Loucy (cell line): ENCODE measurements at regions not wholly inside any gene's neighbourhood (a gene's known extent, or its start where the extent isn't known, plus 50 kb on each side); places are given as distances from the start of the nearest gene placed in this dataset.

ENCODE experiments used
- H2AFZ ChIP-seq: fragments of 200-600 bp; sonication (generic); 2 replicates; pipeline ENCODE4 v1.6.0; 2016; ENCODE audit warnings: antibody characterized with exemption, mild to moderate bottlenecking, low read length, moderate library complexity
- H3F3A ChIP-seq: fragments of 200-600 bp; 2 replicates; pipeline ENCODE4 v1.6.0; 2016; ENCODE audit warnings: antibody characterized with exemption, low read depth, mild to moderate bottlenecking
- H3K27me3 ChIP-seq: fragments of 200-600 bp; sonication (generic); 2 replicates; pipeline ENCODE4 v1.6.1; 2014; ENCODE audit warnings: low read length, mild to moderate bottlenecking; ENCODE audit not compliant: insufficient read depth, poor library complexity, severe bottlenecking
- H3K36me3 ChIP-seq: fragments of 200-600 bp; sonication (generic); 2 replicates; pipeline ENCODE4 v1.6.1; 2016; ENCODE audit warnings: low read length; ENCODE audit not compliant: insufficient read depth
- H3K4me1 ChIP-seq: fragments of 200-600 bp; sonication (generic); 2 replicates; pipeline ENCODE4 v1.5.1; 2014; ENCODE audit warnings: low read length, mild to moderate bottlenecking; ENCODE audit not compliant: insufficient read depth, poor library complexity, severe bottlenecking
- H3K4me2 ChIP-seq: fragments of 200-600 bp; sonication (generic); 2 replicates; pipeline ENCODE4 v1.6.0; 2014; ENCODE audit warnings: antibody characterized with exemption, low read length, low read depth, mild to moderate bottlenecking; ENCODE audit not compliant: poor library complexity, severe bottlenecking
- H3K4me3 ChIP-seq: fragments of 200-600 bp; sonication (generic); 2 replicates; pipeline ENCODE4 v1.5.1; 2014; ENCODE audit warnings: low read length, mild to moderate bottlenecking, mixed read lengths; ENCODE audit not compliant: poor library complexity, severe bottlenecking
- H3K79me2 ChIP-seq: fragments of 200-600 bp; sonication (generic); 2 replicates; pipeline ENCODE4 v1.6.1; 2014; ENCODE audit warnings: low read length; ENCODE audit not compliant: insufficient read depth
- H3K9ac ChIP-seq: fragments of 200-600 bp; sonication (generic); 2 replicates; pipeline ENCODE4 v1.6.0; 2014; ENCODE audit warnings: mild to moderate bottlenecking, low read depth, low read length, moderate library complexity; ENCODE audit not compliant: poor library complexity, severe bottlenecking
- H3K9me2 ChIP-seq: fragments of 200-600 bp; sonication (generic); replicated peaks from 2 replicates; pipeline ENCODE4 v1.6.1; 2016; ENCODE audit warnings: low read depth, low read length, mixed read lengths
- H3K9me3 ChIP-seq: fragments of 200-600 bp; sonication (generic); 2 replicates; pipeline ENCODE4 v1.6.1; 2014; ENCODE audit warnings: mild to moderate bottlenecking, antibody characterized with exemption, low read length, low read depth; ENCODE audit not compliant: insufficient read depth
- H4K20me1 ChIP-seq: fragments of 200-600 bp; sonication (generic); 2 replicates; pipeline ENCODE4 v1.6.0; 2014; ENCODE audit warnings: antibody characterized with exemption, low read length, mild to moderate bottlenecking; ENCODE audit not compliant: insufficient read depth, poor library complexity, severe bottlenecking
- EZH2phosphoT487 ChIP-seq: fragments of 200-600 bp; IDR thresholded peaks from 2 replicates; pipeline ENCODE4 v1.6.1; 2018; ENCODE audit warnings: antibody characterized with exemption, mild to moderate bottlenecking, moderate library complexity, borderline replicate concordance
- TF ChIP-seq, protein P1 (sequence below): fragments of 200-600 bp; sonication (generic); conservative IDR thresholded peaks from 2 replicates; pipeline ENCODE4 v1.5.1; 2014; ENCODE audit warnings: mild to moderate bottlenecking, antibody characterized with exemption, low read length

DNA sequence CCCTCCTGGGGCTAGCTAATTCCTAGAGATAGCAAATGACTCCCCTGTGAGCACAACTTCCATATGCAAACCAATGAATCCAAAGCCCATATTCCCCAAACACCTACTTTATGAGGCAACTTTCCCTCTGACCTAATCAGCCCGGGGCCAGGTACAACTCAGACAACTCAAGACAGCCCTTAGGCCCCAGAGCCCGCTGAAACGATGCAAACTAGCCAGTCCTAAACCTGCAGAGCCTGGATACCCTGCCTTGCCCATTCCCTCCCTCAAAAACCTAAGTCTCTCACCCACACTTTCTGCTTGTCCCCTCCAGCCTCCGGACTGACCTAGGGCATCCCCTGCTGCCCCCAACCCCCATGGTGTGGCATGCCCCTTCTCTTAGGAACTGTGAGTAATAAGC, 142.8 kb downstream of the ACTR3 start:
- no peak overlapping the region for H2AFZ ChIP-seq

DNA sequence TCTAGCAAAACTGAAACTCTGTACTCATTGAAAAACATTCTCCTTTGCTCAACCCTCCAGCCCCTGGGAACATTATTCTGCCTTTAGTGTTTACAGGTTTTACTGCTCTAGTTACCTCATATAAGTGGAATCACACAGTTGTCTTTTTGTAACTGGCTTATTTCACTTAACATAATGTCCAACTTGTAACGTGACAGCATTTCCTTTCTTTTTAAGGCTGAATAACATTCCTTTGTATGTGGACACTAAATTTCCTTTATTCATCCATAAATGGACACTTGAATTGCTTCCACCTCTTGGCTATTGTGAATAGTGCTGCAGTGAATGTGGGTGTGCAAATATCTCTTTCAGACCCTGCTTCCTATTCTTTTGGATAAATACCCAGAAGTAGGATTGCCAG, 144.9 kb downstream of the ACTR3 start:
- Histone ChIP-seq H3K27me3 (no peaks in the 10 kb centered on the region), H2AFZ (no peak overlapping the region), H4K20me1 (no peaks in the 10 kb centered on the region), H3K36me3 (no peaks in the 10 kb centered on the region), H3K4me1 (no peaks in the 10 kb centered on the region), H3F3A (no peaks in the 10 kb centered on the region), H3K9me2 (no peaks in the 10 kb centered on the region), H3K9me3 (no peaks in the 10 kb centered on the region), H3K4me2 (no peak overlapping the region), H3K79me2 (no peaks in the 10 kb centered on the region), H3K9ac (no peak overlapping the region), H3K4me3 (no peak overlapping the region)
- TF ChIP-seq, protein P1, sequence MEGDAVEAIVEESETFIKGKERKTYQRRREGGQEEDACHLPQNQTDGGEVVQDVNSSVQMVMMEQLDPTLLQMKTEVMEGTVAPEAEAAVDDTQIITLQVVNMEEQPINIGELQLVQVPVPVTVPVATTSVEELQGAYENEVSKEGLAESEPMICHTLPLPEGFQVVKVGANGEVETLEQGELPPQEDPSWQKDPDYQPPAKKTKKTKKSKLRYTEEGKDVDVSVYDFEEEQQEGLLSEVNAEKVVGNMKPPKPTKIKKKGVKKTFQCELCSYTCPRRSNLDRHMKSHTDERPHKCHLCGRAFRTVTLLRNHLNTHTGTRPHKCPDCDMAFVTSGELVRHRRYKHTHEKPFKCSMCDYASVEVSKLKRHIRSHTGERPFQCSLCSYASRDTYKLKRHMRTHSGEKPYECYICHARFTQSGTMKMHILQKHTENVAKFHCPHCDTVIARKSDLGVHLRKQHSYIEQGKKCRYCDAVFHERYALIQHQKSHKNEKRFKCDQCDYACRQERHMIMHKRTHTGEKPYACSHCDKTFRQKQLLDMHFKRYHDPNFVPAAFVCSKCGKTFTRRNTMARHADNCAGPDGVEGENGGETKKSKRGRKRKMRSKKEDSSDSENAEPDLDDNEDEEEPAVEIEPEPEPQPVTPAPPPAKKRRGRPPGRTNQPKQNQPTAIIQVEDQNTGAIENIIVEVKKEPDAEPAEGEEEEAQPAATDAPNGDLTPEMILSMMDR: no peak
- no peak for TF ChIP-seq EZH2phosphoT487

More for the DNA sequence above, 142.8 kb downstream of the ACTR3 start:
- Histone ChIP-seq H3K4me1 (no peaks in the 10 kb centered on the region), H3K36me3 (no peaks in the 10 kb centered on the region), H3K4me3 (no peak overlapping the region), H4K20me1 (no peaks in the 10 kb centered on the region), H3K79me2 (no peaks in the 10 kb centered on the region), H3F3A (no peaks in the 10 kb centered on the region), H3K9me3 (no peaks in the 10 kb centered on the region), H3K27me3 (no peaks in the 10 kb centered on the region), H3K4me2 (no peak overlapping the region), H3K9ac (no peak overlapping the region), H3K9me2 (no peaks in the 10 kb centered on the region)
- TF ChIP-seq, protein P1: no peak
- no peak for TF ChIP-seq EZH2phosphoT487

DNA sequence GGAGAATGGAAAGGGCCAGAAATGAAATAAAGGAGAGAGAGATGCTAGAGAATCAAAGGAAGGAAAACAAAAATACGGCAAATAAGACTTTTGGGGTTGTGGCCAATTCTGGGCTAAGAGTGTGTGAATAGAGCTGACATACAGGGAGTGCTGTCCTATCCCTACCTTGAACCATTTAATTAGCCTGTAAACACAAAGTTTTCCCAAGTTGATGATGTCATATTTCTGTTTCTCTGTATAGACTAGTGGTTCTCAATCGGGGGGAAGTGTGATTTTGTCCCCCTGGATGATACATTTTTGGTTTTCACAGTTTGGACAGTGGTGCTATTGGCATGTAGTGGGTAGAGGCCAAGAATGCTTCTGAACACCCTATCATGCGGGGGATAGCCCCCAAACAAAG, 148.8 kb downstream of the ACTR3 start:
- Histone ChIP-seq H3K4me3 (no peak overlapping the region), H2AFZ (no peak overlapping the region)
- no peak for TF ChIP-seq EZH2phosphoT487
- TF ChIP-seq, protein P1: no peak

More for the DNA sequence above, 148.8 kb downstream of the ACTR3 start:
- H3K79me2 ChIP-seq: no peaks in the 10 kb centered on the region
- H3K9me3 ChIP-seq: no peaks in the 10 kb centered on the region
- no peaks in the 10 kb centered on the region for H3K27me3 ChIP-seq
- H3K4me1 ChIP-seq: no peaks in the 10 kb centered on the region
- no peaks in the 10 kb centered on the region for H3F3A ChIP-seq
- no peaks in the 10 kb centered on the region for H3K9me2 ChIP-seq
- H3K9ac ChIP-seq: no peak overlapping the region
- H4K20me1 ChIP-seq: no peaks in the 10 kb centered on the region
- no peaks in the 10 kb centered on the region for H3K36me3 ChIP-seq
- no peak overlapping the region for H3K4me2 ChIP-seq
